ENCODE measurements at regions not wholly inside any gene's neighbourhood (a gene's known extent, or its start where the extent isn't known, plus 50 kb on each side); places are given as distances from the start of the nearest gene placed in this dataset.

DNA sequence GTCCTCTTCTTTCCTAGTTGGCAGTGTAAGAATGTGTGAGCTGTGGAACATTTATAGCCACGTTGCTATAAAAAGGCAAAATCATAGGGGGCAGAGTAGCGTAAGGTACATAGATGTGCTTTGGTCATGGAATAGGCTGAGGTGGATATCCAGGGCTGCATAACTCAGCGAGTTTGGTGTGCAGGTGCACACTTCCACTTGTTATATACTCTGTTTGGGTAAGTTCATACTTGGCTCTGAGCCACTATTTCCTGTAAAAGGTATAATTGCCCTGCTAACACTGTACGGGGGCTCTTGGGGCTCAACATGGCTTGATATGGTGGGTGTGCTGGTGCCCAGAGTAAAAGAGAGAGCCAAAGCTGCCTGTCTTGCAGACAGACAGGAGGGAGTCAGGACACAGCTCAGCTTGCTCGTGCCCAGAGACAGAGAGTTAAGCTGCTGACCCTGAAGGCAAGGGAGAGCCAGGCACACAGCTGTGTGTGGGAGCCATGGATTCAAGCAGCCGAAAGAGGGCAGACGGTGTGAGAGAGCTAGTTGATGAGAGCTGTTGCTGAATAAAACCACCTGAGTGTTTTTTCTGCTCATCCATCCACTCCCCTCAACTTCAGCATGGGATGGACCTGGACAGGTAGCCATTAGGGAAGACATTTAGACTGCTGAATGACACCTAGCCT is 126.7 kb downstream of the DKK1 start:
- TF ChIP-seq, protein P1, sequence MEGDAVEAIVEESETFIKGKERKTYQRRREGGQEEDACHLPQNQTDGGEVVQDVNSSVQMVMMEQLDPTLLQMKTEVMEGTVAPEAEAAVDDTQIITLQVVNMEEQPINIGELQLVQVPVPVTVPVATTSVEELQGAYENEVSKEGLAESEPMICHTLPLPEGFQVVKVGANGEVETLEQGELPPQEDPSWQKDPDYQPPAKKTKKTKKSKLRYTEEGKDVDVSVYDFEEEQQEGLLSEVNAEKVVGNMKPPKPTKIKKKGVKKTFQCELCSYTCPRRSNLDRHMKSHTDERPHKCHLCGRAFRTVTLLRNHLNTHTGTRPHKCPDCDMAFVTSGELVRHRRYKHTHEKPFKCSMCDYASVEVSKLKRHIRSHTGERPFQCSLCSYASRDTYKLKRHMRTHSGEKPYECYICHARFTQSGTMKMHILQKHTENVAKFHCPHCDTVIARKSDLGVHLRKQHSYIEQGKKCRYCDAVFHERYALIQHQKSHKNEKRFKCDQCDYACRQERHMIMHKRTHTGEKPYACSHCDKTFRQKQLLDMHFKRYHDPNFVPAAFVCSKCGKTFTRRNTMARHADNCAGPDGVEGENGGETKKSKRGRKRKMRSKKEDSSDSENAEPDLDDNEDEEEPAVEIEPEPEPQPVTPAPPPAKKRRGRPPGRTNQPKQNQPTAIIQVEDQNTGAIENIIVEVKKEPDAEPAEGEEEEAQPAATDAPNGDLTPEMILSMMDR (IDR thresholded peaks at IDR 0.05 in 2 of 3, conservative IDR thresholded peaks at IDR 0.05 in 1 of 3; ENCODE audit: borderline replicate concordance in 1 of 3, insufficient read depth in 1 of 3, low read depth in 2 of 3, low read length in 2 of 3) = no peak
- TF ChIP-seq, protein P2, sequence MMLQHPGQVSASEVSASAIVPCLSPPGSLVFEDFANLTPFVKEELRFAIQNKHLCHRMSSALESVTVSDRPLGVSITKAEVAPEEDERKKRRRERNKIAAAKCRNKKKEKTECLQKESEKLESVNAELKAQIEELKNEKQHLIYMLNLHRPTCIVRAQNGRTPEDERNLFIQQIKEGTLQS (IDR thresholded peaks at IDR 0.05) = no peak

Measured in HCT116 (cell line).